GM12865 (cell line): ENCODE measurements at regions not wholly inside any gene's neighbourhood (a gene's known extent, or its start where the extent isn't known, plus 50 kb on each side); places are given as distances from the start of the nearest gene placed in this dataset.

Experiments used
- DNase-seq: peaks from one replicate; pipeline ENCODE4 v3.0.0; 2010; ENCODE audit warnings: low read depth
- H3K4me3 ChIP-seq: 2 replicates; pipeline ENCODE4 v1.5.1; 2011; ENCODE audit warnings: mild to moderate bottlenecking, low read depth, low read length, control low read depth
- CTCF ChIP-seq: IDR thresholded peaks from 2 replicates; pipeline ENCODE4 v1.5.1; 2011; ENCODE audit warnings: low read length, control low read depth, low read depth, inconsistent platforms; ENCODE audit not compliant: insufficient read depth; ENCODE audit errors: missing control alignments

- TF ChIP-seq CTCF: no peak
- DNase-seq: no peak
- no peak overlapping the region for H3K4me3 ChIP-seq
These were observed 161.2 kb upstream of the TMCO5A start for GRCh38 chr15:37773111-37773860.

- H3K4me3 ChIP-seq: no peak overlapping the region
- no peak for TF ChIP-seq CTCF
- no peak for DNase-seq
These were observed 159.5 kb upstream of the TMCO5A start for GRCh38 chr15:37774961-37775360.

GRCh38 chr15:37777006-37777405, 157.4 kb upstream of the TMCO5A start:
- no peak for TF ChIP-seq CTCF
- no peak for DNase-seq
- H3K4me3 ChIP-seq: no peak overlapping the region

GRCh38 chr15:37783290-37783689, 151.2 kb upstream of the TMCO5A start:
- H3K4me3 ChIP-seq: no peak overlapping the region
- no peak for TF ChIP-seq CTCF
- no peak for DNase-seq

GRCh38 chr15:37788330-37788729, 146.1 kb upstream of the TMCO5A start:
- H3K4me3 ChIP-seq: no peak overlapping the region
- no peak for DNase-seq
- TF ChIP-seq CTCF: no peak

- no peak for DNase-seq
- H3K4me3 ChIP-seq: no peak overlapping the region
- no peak for TF ChIP-seq CTCF
These were observed 145.6 kb upstream of the TMCO5A start for GRCh38 chr15:37788767-37789396.
